SU-DHL-6 (cell line): ENCODE measurements at regions not wholly inside any gene's neighbourhood (a gene's known extent, or its start where the extent isn't known, plus 50 kb on each side); places are given as distances from the start of the nearest gene placed in this dataset.

Experiments
- EZH2phosphoT487 ChIP-seq: fragments of 200-600 bp; sonication (generic), shearing (Covaris generic); conservative IDR thresholded peaks from 2 replicates; pipeline ENCODE4 v1.6.1; 2018; ENCODE audit warnings: mild to moderate bottlenecking, antibody characterized with exemption, low read length, moderate library complexity, mixed read lengths
- TF ChIP-seq, protein P1 (sequence below): fragments of 200-600 bp; sonication (generic); IDR thresholded peaks from one replicate; pipeline ENCODE4 v1.5.1; 2017; ENCODE audit warnings: antibody characterized with exemption, mild to moderate bottlenecking, low read length, moderate library complexity; ENCODE audit not compliant: insufficient read depth, poor library complexity, severe bottlenecking

DNA sequence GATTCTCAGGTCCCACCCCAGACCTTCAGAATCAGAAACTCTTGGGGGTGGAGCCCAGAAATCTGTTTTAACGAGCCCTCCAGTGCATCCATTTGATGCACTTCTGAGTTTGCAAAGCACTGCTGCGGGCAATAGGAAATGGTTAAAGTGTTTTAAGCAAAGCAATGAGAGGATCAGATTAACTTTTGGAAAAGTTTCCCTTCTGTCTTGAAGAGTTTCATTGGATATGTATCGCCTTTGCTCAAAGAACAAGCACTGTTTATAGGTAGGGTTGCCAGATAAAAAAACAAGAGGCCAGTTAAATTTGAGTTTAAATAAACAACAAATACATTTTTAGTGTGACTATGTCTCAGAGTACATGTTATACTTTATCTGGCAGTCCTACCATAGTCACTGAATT lies 226.0 kb downstream of the BMP7 start:
- TF ChIP-seq, protein P1, sequence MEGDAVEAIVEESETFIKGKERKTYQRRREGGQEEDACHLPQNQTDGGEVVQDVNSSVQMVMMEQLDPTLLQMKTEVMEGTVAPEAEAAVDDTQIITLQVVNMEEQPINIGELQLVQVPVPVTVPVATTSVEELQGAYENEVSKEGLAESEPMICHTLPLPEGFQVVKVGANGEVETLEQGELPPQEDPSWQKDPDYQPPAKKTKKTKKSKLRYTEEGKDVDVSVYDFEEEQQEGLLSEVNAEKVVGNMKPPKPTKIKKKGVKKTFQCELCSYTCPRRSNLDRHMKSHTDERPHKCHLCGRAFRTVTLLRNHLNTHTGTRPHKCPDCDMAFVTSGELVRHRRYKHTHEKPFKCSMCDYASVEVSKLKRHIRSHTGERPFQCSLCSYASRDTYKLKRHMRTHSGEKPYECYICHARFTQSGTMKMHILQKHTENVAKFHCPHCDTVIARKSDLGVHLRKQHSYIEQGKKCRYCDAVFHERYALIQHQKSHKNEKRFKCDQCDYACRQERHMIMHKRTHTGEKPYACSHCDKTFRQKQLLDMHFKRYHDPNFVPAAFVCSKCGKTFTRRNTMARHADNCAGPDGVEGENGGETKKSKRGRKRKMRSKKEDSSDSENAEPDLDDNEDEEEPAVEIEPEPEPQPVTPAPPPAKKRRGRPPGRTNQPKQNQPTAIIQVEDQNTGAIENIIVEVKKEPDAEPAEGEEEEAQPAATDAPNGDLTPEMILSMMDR = no peak
- no peak for TF ChIP-seq EZH2phosphoT487
